Upper lobe of left lung (tissue), 6 donors: ENCODE measurements at regions not wholly inside any gene's neighbourhood (a gene's known extent, or its start where the extent isn't known, plus 50 kb on each side); places are given as distances from the start of the nearest gene placed in this dataset.

Experiments
- ATAC-seq, 2 donors: fragments of 200-7000 bp; cut with Tn5 transposase; one replicate each; pipeline ENCODE4 v1.9.1; 2022; ENCODE audit warnings: mild to moderate bottlenecking in 2 of 2, moderate library complexity in 2 of 2; ENCODE audit not compliant: low FRiP score in 2 of 2
- DNase-seq, 2 donors: peaks; one replicate each; pipeline ENCODE4 v3.0.0-alpha.2; 2019 to 2020
- H3K27ac ChIP-seq, 4 donors: fragments of 200-600 bp; sonication (generic); one replicate each; pipeline ENCODE4 v1.5.1; 2016 to 2019
- H3K27me3 ChIP-seq, 4 donors: fragments of 200-600 bp; sonication (generic); one replicate each; pipeline ENCODE4 v1.5.1; 2017 to 2019
- H3K36me3 ChIP-seq, 4 donors: fragments of 200-600 bp; sonication (generic); one replicate each; pipeline ENCODE4 v1.5.1; 2016 to 2019
- H3K4me1 ChIP-seq, 4 donors: fragments of 200-600 bp; sonication (generic); one replicate each; pipeline ENCODE4 v1.5.1; 2018 to 2019
- H3K4me3 ChIP-seq, 4 donors: fragments of 200-600 bp; sonication (generic); one replicate each; pipeline ENCODE4 v1.5.1; 2017 to 2019; ENCODE audit warnings: mild to moderate bottlenecking in 2 of 4, moderate library complexity in 1 of 4
- H3K9me3 ChIP-seq, 4 donors: fragments of 200-600 bp; sonication (generic); one replicate each; pipeline ENCODE4 v1.5.1; 2018 to 2019
- CTCF ChIP-seq, 6 experiments: fragments of 450-650 bp in 4 of 6; fragments of 200-600 bp in 2 of 6; sonication (generic) in 2 of 6; IDR thresholded peaks; one replicate each; pipeline ENCODE4 v1.5.1; 2016 to 2019; ENCODE audit warnings: antibody characterized with exemption in 6 of 6
- EP300 ChIP-seq, 4 donors: sonication (generic); formaldehyde crosslinking; IDR thresholded peaks; one replicate each; pipeline ENCODE4 v1.5.1; 2017; ENCODE audit warnings: antibody characterized with exemption in 4 of 4, control low read depth in 2 of 4
- POLR2A ChIP-seq, 4 donors: fragments of 450-650 bp; IDR thresholded peaks; one replicate each; pipeline ENCODE4 v1.5.1; 2016 to 2017; ENCODE audit warnings: antibody characterized with exemption in 4 of 4, mild to moderate bottlenecking in 2 of 4
- POLR2AphosphoS5 ChIP-seq, 2 donors: sonication (generic); formaldehyde crosslinking; IDR thresholded peaks; one replicate each; pipeline ENCODE4 v1.5.1; 2017; ENCODE audit warnings: antibody characterized with exemption in 2 of 2
- WGBS, 2 donors: methylation state at CpG; one replicate each; pipeline ENCODE4 v1.1.5; 2017 to 2018; 5-methylcytosine and 5-hydroxymethylcytosine counted together
- donor health status: DM: no; HTN: no; CAD: no; lungs with moderate emphysema.
- donor health status: DM: no; HTN: yes; CAD: no; lungs with severe emphysema.

GRCh38 chr16:86145669-86146068 is 246.7 kb downstream of the IRF8 start:
- H3K27me3 ChIP-seq: no peaks in the 10 kb centered on the region
- DNase-seq (no peak), ATAC-seq (no peak)
- no peak overlapping the region for H3K27ac ChIP-seq
- H3K4me3 ChIP-seq: no peak overlapping the region
- no peaks in the 10 kb centered on the region for H3K4me1 ChIP-seq
- no peaks in the 10 kb centered on the region for H3K36me3 ChIP-seq
- no peaks in the 10 kb centered on the region for H3K9me3 ChIP-seq
- 55 to 58% methylated on average over 1 of the region's 1 CpG for WGBS, 2 donors
- TF ChIP-seq EP300 (IDR thresholded peaks at IDR 0.05) (no peak), CTCF (IDR thresholded peaks at IDR 0.05) (no peak), POLR2A (IDR thresholded peaks at IDR 0.05) (no peak), POLR2AphosphoS5 (IDR thresholded peaks at IDR 0.05) (no peak)

- Histone ChIP-seq H3K36me3 (no peaks in the 10 kb centered on the region), H3K27me3 (no peaks in the 10 kb centered on the region), H3K9me3 (no peaks in the 10 kb centered on the region), H3K4me3 (no peak overlapping the region), H3K27ac (peak overlapping the region; percentile 76 to 91 (median 81)), H3K4me1 (peaks cover 0 to 8% (median 0%) of the 10 kb centered on the region in 4 donors)
- ATAC-seq: peak in 1 of 2 donors; percentile 27
- TF ChIP-seq CTCF (IDR thresholded peaks at IDR 0.05) (no peak), POLR2A (IDR thresholded peaks at IDR 0.05) (no peak), POLR2AphosphoS5 (IDR thresholded peaks at IDR 0.05) (no peak), EP300 (IDR thresholded peaks at IDR 0.05) (no peak)
- 57 to 70% methylated on average over 18 of the region's 18 CpGs for WGBS, 2 donors
- DNase-seq: no peak
Measured at GRCh38 chr16:86150641-86151238, 251.8 kb downstream of the IRF8 start.

- TF ChIP-seq CTCF (IDR thresholded peaks at IDR 0.05) (no peak), POLR2A (IDR thresholded peaks at IDR 0.05) (no peak), EP300 (IDR thresholded peaks at IDR 0.05) (no peak), POLR2AphosphoS5 (IDR thresholded peaks at IDR 0.05) (no peak)
- H3K4me3 ChIP-seq: no peak overlapping the region
- no peak for ATAC-seq
- H3K36me3 ChIP-seq: no peaks in the 10 kb centered on the region
- H3K4me1 ChIP-seq: peaks cover 0 to 8% (median 0%) of the 10 kb centered on the region in 4 donors
- no peaks in the 10 kb centered on the region for H3K27me3 ChIP-seq
- H3K9me3 ChIP-seq: no peaks in the 10 kb centered on the region
- WGBS, 2 donors: 46 to 62% methylated on average over 20 to 22 of the region's 22 CpGs
- DNase-seq: peak in 1 of 2 donors; percentile 72
- H3K27ac ChIP-seq: peak overlapping the region; percentile 76 to 91 (median 81)
Measured at GRCh38 chr16:86151239-86151851, 252.4 kb downstream of the IRF8 start.

GRCh38 chr16:86156155-86156554 is 257.2 kb downstream of the IRF8 start:
- Histone ChIP-seq H3K27ac (no peak overlapping the region), H3K36me3 (no peaks in the 10 kb centered on the region), H3K9me3 (no peaks in the 10 kb centered on the region), H3K27me3 (no peaks in the 10 kb centered on the region), H3K4me1 (peaks cover 0 to 18% (median 12%) of the 10 kb centered on the region in 4 donors), H3K4me3 (no peak overlapping the region)
- ATAC-seq (no peak), DNase-seq (no peak)
- TF ChIP-seq POLR2AphosphoS5 (IDR thresholded peaks at IDR 0.05) (no peak), CTCF (IDR thresholded peaks at IDR 0.05) (no peak), POLR2A (IDR thresholded peaks at IDR 0.05) (no peak), EP300 (IDR thresholded peaks at IDR 0.05) (no peak)
- 65 to 69% methylated on average over 3 of the region's 3 CpGs for WGBS, 2 donors
